ENCODE measurements at regions not wholly inside any gene's neighbourhood (a gene's known extent, or its start where the extent isn't known, plus 50 kb on each side); places are given as distances from the start of the nearest gene placed in this dataset.

DNA sequence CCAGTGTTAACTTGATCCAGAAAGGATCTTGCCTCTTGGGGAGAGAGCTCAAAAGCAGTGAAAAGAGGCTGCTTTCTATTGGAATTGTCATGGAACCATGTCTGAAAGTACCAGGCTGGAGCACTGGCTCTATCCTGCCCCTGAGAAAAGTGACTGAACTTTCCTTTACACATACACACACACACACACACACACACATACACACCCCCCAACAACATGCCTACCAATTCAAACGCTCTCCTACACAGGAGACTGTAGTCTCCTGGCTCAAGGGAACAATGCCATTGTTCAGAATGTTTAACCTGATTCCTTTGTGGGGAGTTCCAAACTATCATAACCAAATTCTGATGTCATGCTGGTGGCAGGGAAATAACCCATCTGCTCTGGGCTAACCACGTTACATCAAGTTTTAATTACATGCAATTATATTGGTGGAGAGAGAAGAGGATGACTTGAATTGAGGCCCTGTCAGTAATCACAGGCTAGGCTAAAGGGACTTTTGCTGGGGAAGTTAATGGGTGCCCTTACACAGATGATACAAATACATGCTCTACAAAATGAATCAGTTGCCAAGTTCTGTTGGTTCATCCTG is 52.3 kb upstream of the DUSP10 start:
- TF ChIP-seq, protein P1, sequence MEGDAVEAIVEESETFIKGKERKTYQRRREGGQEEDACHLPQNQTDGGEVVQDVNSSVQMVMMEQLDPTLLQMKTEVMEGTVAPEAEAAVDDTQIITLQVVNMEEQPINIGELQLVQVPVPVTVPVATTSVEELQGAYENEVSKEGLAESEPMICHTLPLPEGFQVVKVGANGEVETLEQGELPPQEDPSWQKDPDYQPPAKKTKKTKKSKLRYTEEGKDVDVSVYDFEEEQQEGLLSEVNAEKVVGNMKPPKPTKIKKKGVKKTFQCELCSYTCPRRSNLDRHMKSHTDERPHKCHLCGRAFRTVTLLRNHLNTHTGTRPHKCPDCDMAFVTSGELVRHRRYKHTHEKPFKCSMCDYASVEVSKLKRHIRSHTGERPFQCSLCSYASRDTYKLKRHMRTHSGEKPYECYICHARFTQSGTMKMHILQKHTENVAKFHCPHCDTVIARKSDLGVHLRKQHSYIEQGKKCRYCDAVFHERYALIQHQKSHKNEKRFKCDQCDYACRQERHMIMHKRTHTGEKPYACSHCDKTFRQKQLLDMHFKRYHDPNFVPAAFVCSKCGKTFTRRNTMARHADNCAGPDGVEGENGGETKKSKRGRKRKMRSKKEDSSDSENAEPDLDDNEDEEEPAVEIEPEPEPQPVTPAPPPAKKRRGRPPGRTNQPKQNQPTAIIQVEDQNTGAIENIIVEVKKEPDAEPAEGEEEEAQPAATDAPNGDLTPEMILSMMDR (IDR thresholded peaks at IDR 0.05) = no peak
- no peak for TF ChIP-seq POLR2AphosphoS5 (IDR thresholded peaks at IDR 0.05)
